B cell (primary cell): ENCODE measurements at regions not wholly inside any gene's neighbourhood (a gene's known extent, or its start where the extent isn't known, plus 50 kb on each side); places are given as distances from the start of the nearest gene placed in this dataset.

Source experiments
- ATAC-seq: fragments of 200-7000 bp; cut with Tn5 transposase; one replicate; pipeline ENCODE4 v1.10.0; 2021; ENCODE audit warnings: low read depth, mild to moderate bottlenecking, moderate number of reproducible peaks, moderate library complexity
- CTCF ChIA-PET: fragments of 350-600 bp; sonication (Branson Sonifier 250); formaldehyde crosslinking; loops from one replicate; lab custom pipeline; 2021; ENCODE audit warnings: antibody characterized with exemption, inconsistent platforms; lab: Charles Lee
- POLR2A ChIA-PET: fragments of 350-600 bp; sonication (Branson Sonifier 250); formaldehyde crosslinking; loops from one replicate; lab custom pipeline; 2021; ENCODE audit warnings: antibody characterized with exemption; lab: Charles Lee
- DNase-seq: peaks from one replicate; pipeline ENCODE4 v3.0.0; 2013
- H2AFZ ChIP-seq: 2 replicates; pipeline ENCODE4 v1.6.1; 2012; ENCODE audit warnings: mild to moderate bottlenecking, low read depth, low read length; ENCODE audit not compliant: insufficient read depth, poor library complexity, severe bottlenecking
- H3K27ac ChIP-seq, 2 donors: 1 replicate in 1 of 2; 2 replicates in 1 of 2; pipeline ENCODE4 v1.5.1; 2012 to 2013; ENCODE audit warnings: low read length in 2 of 2, mild to moderate bottlenecking in 2 of 2, moderate library complexity in 1 of 2
- H3K27me3 ChIP-seq, 4 experiments: fragments of 200-600 bp in 1 of 4; sonication (generic) in 1 of 4; replicated peaks in 1 of 4; 1 replicate in 2 of 4; 2 replicates in 2 of 4; pipeline versions ENCODE4 v1.6.1 to v1.7.0; 2013 to 2016; ENCODE audit warnings: low read length in 3 of 4, mild to moderate bottlenecking in 2 of 4, mixed read lengths in 1 of 4, moderate library complexity in 1 of 4; ENCODE audit not compliant: insufficient read depth in 4 of 4, control insufficient read depth in 3 of 4; ENCODE audit errors: control extremely low read depth in 1 of 4
- H3K36me3 ChIP-seq, 2 experiments: replicated peaks in 1 of 2; 1 replicate in 1 of 2; 2 replicates in 1 of 2; pipeline versions ENCODE4 v1.6.1 to v1.7.1; 2013; ENCODE audit warnings: low read length in 1 of 2; ENCODE audit not compliant: insufficient read depth in 2 of 2, control insufficient read depth in 1 of 2; ENCODE audit errors: control extremely low read depth in 1 of 2, extremely low read depth in 1 of 2
- H3K4me1 ChIP-seq, 2 donors: fragments of 200-600 bp in 1 of 2; sonication (generic) in 1 of 2; 1 replicate in 1 of 2; 2 replicates in 1 of 2; pipeline versions ENCODE4 v1.5.1 to v1.6.1; 2013 to 2017; ENCODE audit warnings: low read length in 2 of 2; ENCODE audit not compliant: control insufficient read depth in 2 of 2, insufficient read depth in 2 of 2
- H3K4me2 ChIP-seq: replicated peaks from 2 replicates; pipeline ENCODE3; 2012; ENCODE audit warnings: mild to moderate bottlenecking, low read depth, low read length; ENCODE audit not compliant: poor library complexity, severe bottlenecking
- H3K4me3 ChIP-seq, 5 experiments: fragments of 200-600 bp in 1 of 5; sonication (generic) in 1 of 5; 1 replicate in 3 of 5; 2 replicates in 2 of 5; pipeline versions ENCODE4 v1.5.1 to v1.7.0; 2011 to 2016; ENCODE audit warnings: low read length in 4 of 5, mild to moderate bottlenecking in 4 of 5, low read depth in 2 of 5, control low read depth in 1 of 5, moderate library complexity in 1 of 5; ENCODE audit not compliant: insufficient read depth in 1 of 5; ENCODE audit errors: control extremely low read depth in 1 of 5, extremely low read depth in 1 of 5
- H3K79me2 ChIP-seq: fragments of 200-600 bp; sonication (generic); one replicate; pipeline ENCODE4 v1.6.0; 2016; ENCODE audit warnings: low read length; ENCODE audit not compliant: control insufficient read depth, insufficient read depth
- H3K9ac ChIP-seq: fragments of 200-600 bp; sonication (generic); 2 replicates; pipeline ENCODE4 v1.6.1; 2017; ENCODE audit warnings: mild to moderate bottlenecking, low read length, moderate library complexity
- H3K9me3 ChIP-seq, 3 donors: one replicate each; pipeline versions ENCODE4 v1.6.1 to v1.7.1; 2013; ENCODE audit warnings: low read length in 2 of 3; ENCODE audit not compliant: control insufficient read depth in 2 of 3, insufficient read depth in 1 of 3; ENCODE audit errors: control extremely low read depth in 1 of 3
- H4K20me1 ChIP-seq: 2 replicates; pipeline ENCODE4 v1.6.0; 2012; ENCODE audit warnings: mild to moderate bottlenecking, low read length; ENCODE audit not compliant: insufficient read depth, control insufficient read depth, poor library complexity, severe bottlenecking
- H3K27ac Mint-ChIP-seq: one replicate; pipeline ENCODE4 v1.8.0; 2021; ENCODE audit warnings: mixed read lengths
- H3K27me3 Mint-ChIP-seq: one replicate; pipeline ENCODE4 v1.8.0; 2021; ENCODE audit warnings: mixed read lengths
- H3K4me1 Mint-ChIP-seq: one replicate; pipeline ENCODE4 v1.8.0; 2021; ENCODE audit warnings: mixed read lengths
- H3K4me3 Mint-ChIP-seq: one replicate; pipeline ENCODE4 v1.8.0; 2021; ENCODE audit warnings: mixed read lengths
- H3K9me3 Mint-ChIP-seq: one replicate; pipeline ENCODE4 v1.8.0; 2022; ENCODE audit warnings: mixed read lengths; ENCODE audit not compliant: insufficient read depth
- CTCF ChIP-seq: fragments of 200-600 bp; IDR thresholded peaks from one replicate; pipeline ENCODE4 v1.8.0; 2022; ENCODE audit warnings: antibody characterized with exemption, mild to moderate bottlenecking
- EZH2 ChIP-seq: IDR thresholded peaks from 2 replicates; pipeline ENCODE4 v1.6.1; 2012; ENCODE audit warnings: borderline replicate concordance, low read depth, mild to moderate bottlenecking, moderate library complexity, low read length; ENCODE audit not compliant: insufficient read depth, poor library complexity, severe bottlenecking
- WGBS: methylation state at CpG from one replicate; pipeline ENCODE4 v1.1.5; 2013; ENCODE audit warnings: missing lambda C conversion rate; ENCODE audit not compliant: insufficient coverage; 5-methylcytosine and 5-hydroxymethylcytosine counted together
- intact Hi-C: fragments of 100-400 bp; cut with micrococcal nuclease; formaldehyde crosslinking; loops from one replicate; pipeline ENCODE4 v1.10.0; 2022

DNA sequence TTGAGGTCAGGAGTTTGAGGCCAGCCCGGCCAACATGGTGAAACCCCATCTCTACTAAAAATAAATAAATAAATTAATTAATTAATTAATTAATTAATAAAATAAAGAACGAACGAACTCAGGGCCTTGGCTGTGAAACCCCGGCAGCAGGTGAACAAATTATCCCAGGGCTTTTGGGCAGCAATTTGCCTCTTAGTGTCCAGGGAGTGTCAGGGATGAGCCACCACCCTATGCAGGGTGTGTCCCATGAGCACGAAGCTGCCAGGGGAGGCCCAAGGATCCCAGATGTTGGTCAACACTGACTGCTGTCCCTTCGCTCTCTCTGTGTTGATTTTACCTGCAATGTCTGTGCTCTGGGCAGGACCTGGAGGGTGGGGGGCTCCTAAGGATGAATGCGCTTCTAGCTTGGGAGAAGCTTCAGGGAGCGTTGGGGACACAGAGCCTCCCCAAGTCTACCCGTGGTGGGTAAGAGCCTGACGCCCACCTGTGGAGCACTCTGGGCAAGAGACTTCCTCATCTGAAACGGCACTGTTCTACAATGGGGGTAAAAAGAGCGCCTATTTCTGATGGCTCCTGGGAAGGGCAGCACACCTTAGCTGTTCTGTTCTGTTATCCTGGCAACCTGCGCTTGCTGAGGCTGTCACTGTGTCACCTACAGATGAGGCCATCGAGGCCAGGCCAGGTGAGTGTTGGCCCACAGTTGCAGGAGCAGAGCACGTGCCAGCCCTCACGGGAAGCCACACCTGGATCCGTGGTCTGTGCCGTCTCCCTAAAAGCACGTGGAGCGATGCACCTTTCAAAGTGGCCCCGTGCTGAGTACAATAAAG lies 125.5 kb upstream of the CDH4 start:
- H3K27ac ChIP-seq = no peak overlapping the region
- H3K4me3 ChIP-seq = no peak overlapping the region
- no peak for ATAC-seq
- intact Hi-C loops = no loop called here
- H3K27me3 ChIP-seq = no peaks in the 10 kb centered on the region
- H3K79me2 ChIP-seq = no peaks in the 10 kb centered on the region
- Mint-ChIP-seq H3K27me3 (no peaks in the 10 kb centered on the region), H3K4me1 (no peaks in the 10 kb centered on the region), H3K4me3 (no peak overlapping the region), H3K27ac (no peak overlapping the region), H3K9me3 (no peaks in the 10 kb centered on the region)
- CTCF ChIA-PET = no interaction called here
- POLR2A ChIA-PET = no interaction called here
- H4K20me1 ChIP-seq = no peaks in the 10 kb centered on the region
- no peaks in the 10 kb centered on the region for H3K4me1 ChIP-seq
- DNase-seq = no peak
- no peak for TF ChIP-seq CTCF
- TF ChIP-seq EZH2 = no peak
- no peak overlapping the region for H2AFZ ChIP-seq
- no peaks in the 10 kb centered on the region for H3K36me3 ChIP-seq
- no peak overlapping the region for H3K9ac ChIP-seq
- WGBS = 89% methylated on average over 15 of the region's 21 CpGs
- H3K4me2 ChIP-seq = no peak overlapping the region
- H3K9me3 ChIP-seq = peaks cover 0 to 27% (median 0%) of the 10 kb centered on the region in 3 donors

GRCh38 chr20:61127311-61128039 lies 124.6 kb upstream of the CDH4 start:
- H3K27me3 ChIP-seq = no peaks in the 10 kb centered on the region
- no peak for ATAC-seq
- 92% methylated on average over 10 of the region's 12 CpGs for WGBS
- H3K4me2 ChIP-seq = no peak overlapping the region
- H3K4me1 Mint-ChIP-seq = no peaks in the 10 kb centered on the region
- H3K9me3 ChIP-seq = peaks cover 0 to 25% (median 0%) of the 10 kb centered on the region in 3 donors
- no peak overlapping the region for H3K9ac ChIP-seq
- H3K27me3 Mint-ChIP-seq = no peaks in the 10 kb centered on the region
- no peaks in the 10 kb centered on the region for H3K79me2 ChIP-seq
- H3K9me3 Mint-ChIP-seq = no peaks in the 10 kb centered on the region
- POLR2A ChIA-PET = no interaction called here
- CTCF ChIA-PET = no interaction called here
- intact Hi-C loops = no loop called here
- H3K27ac ChIP-seq = no peak overlapping the region
- TF ChIP-seq CTCF (no peak), EZH2 (no peak)
- no peak overlapping the region for H3K4me3 Mint-ChIP-seq
- no peak for DNase-seq
- no peak overlapping the region for H2AFZ ChIP-seq
- no peak overlapping the region for H3K27ac Mint-ChIP-seq
- no peak overlapping the region for H3K4me3 ChIP-seq
- H3K4me1 ChIP-seq = no peaks in the 10 kb centered on the region
- no peaks in the 10 kb centered on the region for H3K36me3 ChIP-seq
- H4K20me1 ChIP-seq = no peaks in the 10 kb centered on the region
